Ishikawa (cell line): ENCODE measurements at regions not wholly inside any gene's neighbourhood (a gene's known extent, or its start where the extent isn't known, plus 50 kb on each side); places are given as distances from the start of the nearest gene placed in this dataset.

Experiments
- CEBPB ChIP-seq: IDR thresholded peaks from 2 replicates; pipeline ENCODE4 v1.6.1; 2012
- EP300 ChIP-seq: IDR thresholded peaks from 2 replicates; pipeline ENCODE4 v1.6.1; 2012; ENCODE audit warnings: borderline replicate concordance
- TAF1 ChIP-seq: IDR thresholded peaks from 2 replicates; pipeline ENCODE4 v1.6.1; 2012; ENCODE audit warnings: low read depth, mild to moderate bottlenecking
- YY1 ChIP-seq: IDR thresholded peaks from 2 replicates; pipeline ENCODE4 v1.6.1; 2012; ENCODE audit warnings: low read depth
- TF ChIP-seq, protein P1 (sequence below): IDR thresholded peaks from 2 replicates; pipeline ENCODE4 v1.6.1; 2012; ENCODE audit warnings: low read depth, mild to moderate bottlenecking

DNA sequence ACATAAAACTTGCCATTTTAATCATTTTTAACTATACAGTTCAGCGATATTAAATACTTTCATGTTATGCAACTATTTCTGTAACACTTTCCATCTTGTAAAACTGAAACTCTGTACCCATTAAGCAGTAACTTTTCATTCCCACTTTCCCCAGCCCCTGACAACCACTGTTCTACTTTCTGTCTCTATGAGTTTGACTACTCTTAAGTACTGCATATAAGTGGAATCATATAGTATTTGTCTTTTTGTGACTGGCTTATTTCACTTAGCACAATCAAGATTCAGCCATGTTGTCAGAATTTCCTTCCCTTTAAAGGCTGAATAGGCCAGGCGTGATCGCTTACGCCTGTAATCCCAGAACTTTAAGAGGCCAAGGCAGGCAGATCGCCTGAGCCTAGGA, 56.2 kb downstream of the ARHGAP35 start:
- TF ChIP-seq EP300 (no peak), TAF1 (no peak), YY1 (no peak), CEBPB (no peak)
- TF ChIP-seq, protein P1, sequence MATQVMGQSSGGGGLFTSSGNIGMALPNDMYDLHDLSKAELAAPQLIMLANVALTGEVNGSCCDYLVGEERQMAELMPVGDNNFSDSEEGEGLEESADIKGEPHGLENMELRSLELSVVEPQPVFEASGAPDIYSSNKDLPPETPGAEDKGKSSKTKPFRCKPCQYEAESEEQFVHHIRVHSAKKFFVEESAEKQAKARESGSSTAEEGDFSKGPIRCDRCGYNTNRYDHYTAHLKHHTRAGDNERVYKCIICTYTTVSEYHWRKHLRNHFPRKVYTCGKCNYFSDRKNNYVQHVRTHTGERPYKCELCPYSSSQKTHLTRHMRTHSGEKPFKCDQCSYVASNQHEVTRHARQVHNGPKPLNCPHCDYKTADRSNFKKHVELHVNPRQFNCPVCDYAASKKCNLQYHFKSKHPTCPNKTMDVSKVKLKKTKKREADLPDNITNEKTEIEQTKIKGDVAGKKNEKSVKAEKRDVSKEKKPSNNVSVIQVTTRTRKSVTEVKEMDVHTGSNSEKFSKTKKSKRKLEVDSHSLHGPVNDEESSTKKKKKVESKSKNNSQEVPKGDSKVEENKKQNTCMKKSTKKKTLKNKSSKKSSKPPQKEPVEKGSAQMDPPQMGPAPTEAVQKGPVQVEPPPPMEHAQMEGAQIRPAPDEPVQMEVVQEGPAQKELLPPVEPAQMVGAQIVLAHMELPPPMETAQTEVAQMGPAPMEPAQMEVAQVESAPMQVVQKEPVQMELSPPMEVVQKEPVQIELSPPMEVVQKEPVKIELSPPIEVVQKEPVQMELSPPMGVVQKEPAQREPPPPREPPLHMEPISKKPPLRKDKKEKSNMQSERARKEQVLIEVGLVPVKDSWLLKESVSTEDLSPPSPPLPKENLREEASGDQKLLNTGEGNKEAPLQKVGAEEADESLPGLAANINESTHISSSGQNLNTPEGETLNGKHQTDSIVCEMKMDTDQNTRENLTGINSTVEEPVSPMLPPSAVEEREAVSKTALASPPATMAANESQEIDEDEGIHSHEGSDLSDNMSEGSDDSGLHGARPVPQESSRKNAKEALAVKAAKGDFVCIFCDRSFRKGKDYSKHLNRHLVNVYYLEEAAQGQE: no peak
